Loucy (cell line): ENCODE measurements at regions not wholly inside any gene's neighbourhood (a gene's known extent, or its start where the extent isn't known, plus 50 kb on each side); places are given as distances from the start of the nearest gene placed in this dataset.
"Not testable (repeated sequence)": the region's sequence is repeated elsewhere in the genome, so short reads cannot be mapped to it uniquely, and the experiment has no call there.

Experiments
- H2AFZ ChIP-seq: fragments of 200-600 bp; sonication (generic); 2 replicates; pipeline ENCODE4 v1.6.0; 2016; ENCODE audit warnings: antibody characterized with exemption, mild to moderate bottlenecking, low read length, moderate library complexity
- H3F3A ChIP-seq: fragments of 200-600 bp; 2 replicates; pipeline ENCODE4 v1.6.0; 2016; ENCODE audit warnings: antibody characterized with exemption, low read depth, mild to moderate bottlenecking
- H3K27me3 ChIP-seq: fragments of 200-600 bp; sonication (generic); 2 replicates; pipeline ENCODE4 v1.6.1; 2014; ENCODE audit warnings: low read length, mild to moderate bottlenecking; ENCODE audit not compliant: insufficient read depth, poor library complexity, severe bottlenecking
- H3K36me3 ChIP-seq: fragments of 200-600 bp; sonication (generic); 2 replicates; pipeline ENCODE4 v1.6.1; 2016; ENCODE audit warnings: low read length; ENCODE audit not compliant: insufficient read depth
- H3K4me1 ChIP-seq: fragments of 200-600 bp; sonication (generic); 2 replicates; pipeline ENCODE4 v1.5.1; 2014; ENCODE audit warnings: low read length, mild to moderate bottlenecking; ENCODE audit not compliant: insufficient read depth, poor library complexity, severe bottlenecking
- H3K4me2 ChIP-seq: fragments of 200-600 bp; sonication (generic); 2 replicates; pipeline ENCODE4 v1.6.0; 2014; ENCODE audit warnings: antibody characterized with exemption, low read length, low read depth, mild to moderate bottlenecking; ENCODE audit not compliant: poor library complexity, severe bottlenecking
- H3K4me3 ChIP-seq: fragments of 200-600 bp; sonication (generic); 2 replicates; pipeline ENCODE4 v1.5.1; 2014; ENCODE audit warnings: low read length, mild to moderate bottlenecking, mixed read lengths; ENCODE audit not compliant: poor library complexity, severe bottlenecking
- H3K79me2 ChIP-seq: fragments of 200-600 bp; sonication (generic); 2 replicates; pipeline ENCODE4 v1.6.1; 2014; ENCODE audit warnings: low read length; ENCODE audit not compliant: insufficient read depth
- H3K9ac ChIP-seq: fragments of 200-600 bp; sonication (generic); 2 replicates; pipeline ENCODE4 v1.6.0; 2014; ENCODE audit warnings: mild to moderate bottlenecking, low read depth, low read length, moderate library complexity; ENCODE audit not compliant: poor library complexity, severe bottlenecking
- H3K9me2 ChIP-seq: fragments of 200-600 bp; sonication (generic); replicated peaks from 2 replicates; pipeline ENCODE4 v1.6.1; 2016; ENCODE audit warnings: low read depth, low read length, mixed read lengths
- H3K9me3 ChIP-seq: fragments of 200-600 bp; sonication (generic); 2 replicates; pipeline ENCODE4 v1.6.1; 2014; ENCODE audit warnings: mild to moderate bottlenecking, antibody characterized with exemption, low read length, low read depth; ENCODE audit not compliant: insufficient read depth
- H4K20me1 ChIP-seq: fragments of 200-600 bp; sonication (generic); 2 replicates; pipeline ENCODE4 v1.6.0; 2014; ENCODE audit warnings: antibody characterized with exemption, low read length, mild to moderate bottlenecking; ENCODE audit not compliant: insufficient read depth, poor library complexity, severe bottlenecking
- EZH2phosphoT487 ChIP-seq: fragments of 200-600 bp; IDR thresholded peaks from 2 replicates; pipeline ENCODE4 v1.6.1; 2018; ENCODE audit warnings: antibody characterized with exemption, mild to moderate bottlenecking, moderate library complexity, borderline replicate concordance
- TF ChIP-seq, protein P1 (sequence below): fragments of 200-600 bp; sonication (generic); conservative IDR thresholded peaks from 2 replicates; pipeline ENCODE4 v1.5.1; 2014; ENCODE audit warnings: mild to moderate bottlenecking, antibody characterized with exemption, low read length

DNA sequence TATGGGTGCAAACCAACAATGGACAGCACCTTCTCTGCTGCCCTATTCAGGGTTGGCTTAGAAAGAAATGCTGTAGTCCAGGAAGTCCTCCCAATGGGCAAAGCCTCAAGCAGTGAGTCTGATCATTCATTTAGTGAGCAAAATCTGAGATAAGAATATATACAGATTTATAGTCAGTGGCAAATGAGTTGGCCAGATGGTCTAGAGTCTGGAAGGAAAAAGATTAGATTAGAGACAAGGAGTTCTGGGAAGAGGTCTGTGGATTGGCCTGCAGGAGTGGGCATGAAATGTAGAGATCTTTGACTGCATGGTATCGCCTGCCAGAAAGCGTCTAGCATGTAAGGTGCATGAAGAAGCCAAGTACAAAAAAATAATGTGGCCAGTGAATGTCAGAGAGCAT is 201.9 kb upstream of the PTER start:
- no peak overlapping the region for H3K4me2 ChIP-seq
- TF ChIP-seq, protein P1, sequence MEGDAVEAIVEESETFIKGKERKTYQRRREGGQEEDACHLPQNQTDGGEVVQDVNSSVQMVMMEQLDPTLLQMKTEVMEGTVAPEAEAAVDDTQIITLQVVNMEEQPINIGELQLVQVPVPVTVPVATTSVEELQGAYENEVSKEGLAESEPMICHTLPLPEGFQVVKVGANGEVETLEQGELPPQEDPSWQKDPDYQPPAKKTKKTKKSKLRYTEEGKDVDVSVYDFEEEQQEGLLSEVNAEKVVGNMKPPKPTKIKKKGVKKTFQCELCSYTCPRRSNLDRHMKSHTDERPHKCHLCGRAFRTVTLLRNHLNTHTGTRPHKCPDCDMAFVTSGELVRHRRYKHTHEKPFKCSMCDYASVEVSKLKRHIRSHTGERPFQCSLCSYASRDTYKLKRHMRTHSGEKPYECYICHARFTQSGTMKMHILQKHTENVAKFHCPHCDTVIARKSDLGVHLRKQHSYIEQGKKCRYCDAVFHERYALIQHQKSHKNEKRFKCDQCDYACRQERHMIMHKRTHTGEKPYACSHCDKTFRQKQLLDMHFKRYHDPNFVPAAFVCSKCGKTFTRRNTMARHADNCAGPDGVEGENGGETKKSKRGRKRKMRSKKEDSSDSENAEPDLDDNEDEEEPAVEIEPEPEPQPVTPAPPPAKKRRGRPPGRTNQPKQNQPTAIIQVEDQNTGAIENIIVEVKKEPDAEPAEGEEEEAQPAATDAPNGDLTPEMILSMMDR: no peak
- TF ChIP-seq EZH2phosphoT487: no peak
- no peaks in the 10 kb centered on the region for H4K20me1 ChIP-seq
- H3K4me3 ChIP-seq: no peak overlapping the region
- H3K27me3 ChIP-seq: peaks cover 4% of the 10 kb centered on the region
- no peak overlapping the region for H2AFZ ChIP-seq
- H3K9ac ChIP-seq: no peak overlapping the region
- no peaks in the 10 kb centered on the region for H3K36me3 ChIP-seq
- H3F3A ChIP-seq: no peaks in the 10 kb centered on the region
- no peaks in the 10 kb centered on the region for H3K4me1 ChIP-seq
- no peaks in the 10 kb centered on the region for H3K9me2 ChIP-seq
- no peaks in the 10 kb centered on the region for H3K9me3 ChIP-seq
- no peaks in the 10 kb centered on the region for H3K79me2 ChIP-seq

DNA sequence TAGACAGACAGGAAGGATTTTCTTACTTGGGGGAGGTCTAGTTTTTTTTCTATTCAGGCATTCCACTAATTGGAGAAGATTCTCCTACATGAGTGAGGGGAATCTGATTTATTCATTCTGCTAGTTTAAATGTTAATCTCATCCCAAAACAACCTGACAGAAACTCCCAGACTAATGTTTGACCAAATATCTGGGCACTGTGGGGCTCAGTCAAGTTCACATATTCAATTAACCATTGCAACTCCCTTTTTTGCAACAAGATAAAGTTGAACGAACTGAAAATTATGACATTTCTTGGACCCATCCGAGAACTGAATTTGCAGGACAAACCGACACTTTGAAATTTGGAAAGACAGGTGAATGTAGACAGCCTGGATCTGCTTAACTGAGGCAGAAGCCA is 194.4 kb upstream of the PTER start:
- H3K9ac ChIP-seq: no peak overlapping the region

DNA sequence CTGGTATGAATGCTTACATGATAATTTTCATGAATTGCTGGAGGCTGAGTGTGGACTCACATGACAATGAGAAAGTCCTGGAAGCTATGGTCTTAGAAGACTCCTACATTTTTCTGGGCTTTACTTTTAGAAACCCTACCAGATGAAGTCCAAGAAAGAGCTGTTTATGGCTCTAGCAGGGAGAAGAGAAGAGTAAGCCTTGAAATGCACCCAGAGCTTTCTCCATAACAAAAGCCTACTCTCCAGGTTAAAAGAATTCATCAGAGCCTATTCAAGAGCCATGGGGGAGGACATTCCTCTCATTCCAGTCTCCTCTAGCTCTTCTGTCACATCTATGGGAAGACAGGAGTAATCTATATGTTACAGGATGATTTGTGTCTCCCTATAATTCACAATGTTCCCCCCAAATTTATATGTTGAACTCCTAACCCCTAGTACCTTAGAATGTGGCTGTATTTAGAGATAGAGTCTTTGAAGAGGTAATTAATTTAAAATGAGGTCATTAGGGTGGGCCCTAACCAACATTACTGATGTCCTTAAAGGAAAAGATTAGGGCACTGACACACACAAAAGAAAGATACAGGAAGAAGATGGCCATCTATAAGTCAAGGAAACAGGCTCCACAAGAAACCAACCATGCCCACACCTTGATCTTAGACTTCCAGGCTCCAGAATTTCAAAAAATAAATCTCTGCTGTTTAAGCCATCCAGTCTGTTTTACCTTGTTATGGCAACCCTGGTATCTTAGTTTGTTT is 193.8 kb upstream of the PTER start:
- Histone ChIP-seq H3K9ac (no peak overlapping the region), H3K4me2 (no peak overlapping the region), H2AFZ (no peak overlapping the region), H3K27me3 (no peaks in the 10 kb centered on the region), H3K4me1 (no peaks in the 10 kb centered on the region), H3K9me2 (no peaks in the 10 kb centered on the region), H4K20me1 (no peaks in the 10 kb centered on the region), H3K9me3 (no peaks in the 10 kb centered on the region), H3F3A (no peaks in the 10 kb centered on the region), H3K4me3 (no peak overlapping the region), H3K36me3 (no peaks in the 10 kb centered on the region), H3K79me2 (no peaks in the 10 kb centered on the region)
- TF ChIP-seq, protein P1: no peak
- no peak for TF ChIP-seq EZH2phosphoT487

More for the DNA sequence above, 194.4 kb upstream of the PTER start:
- no peak overlapping the region for H3K4me2 ChIP-seq
- TF ChIP-seq EZH2phosphoT487: no peak
- TF ChIP-seq, protein P1: no peak
- no peak overlapping the region for H3K4me3 ChIP-seq
- no peaks in the 10 kb centered on the region for H3K9me3 ChIP-seq
- H3K9me2 ChIP-seq: no peaks in the 10 kb centered on the region
- H3F3A ChIP-seq: no peaks in the 10 kb centered on the region
- H3K27me3 ChIP-seq: no peaks in the 10 kb centered on the region
- H2AFZ ChIP-seq: no peak overlapping the region
- H3K79me2 ChIP-seq: no peaks in the 10 kb centered on the region
- H4K20me1 ChIP-seq: no peaks in the 10 kb centered on the region
- H3K4me1 ChIP-seq: no peaks in the 10 kb centered on the region
- no peaks in the 10 kb centered on the region for H3K36me3 ChIP-seq

DNA sequence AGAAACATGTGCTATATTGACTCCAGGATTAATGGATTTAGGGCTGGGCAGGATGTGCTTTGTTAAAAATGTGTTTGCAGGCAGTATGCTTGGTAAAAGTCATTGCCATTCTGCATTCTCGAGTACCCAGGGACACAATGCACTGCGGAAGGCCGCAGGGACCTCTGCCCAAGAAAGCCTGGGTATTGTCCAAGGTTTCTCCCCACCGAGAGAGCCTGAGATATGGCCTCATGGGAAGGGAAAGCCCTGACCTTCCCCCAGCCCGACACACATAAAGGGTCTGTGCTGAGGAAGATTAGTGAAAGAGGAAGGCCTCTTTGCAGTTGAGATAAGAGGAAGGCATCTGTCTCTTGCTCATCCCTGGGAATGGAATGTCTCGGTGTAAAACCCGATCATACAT is 186.7 kb upstream of the PTER start:
- not testable (repeated sequence) for H3K36me3 ChIP-seq, H3K4me3 ChIP-seq, H2AFZ ChIP-seq, H3K4me1 ChIP-seq, H3K9me3 ChIP-seq, H3K9me2 ChIP-seq, H3F3A ChIP-seq, H3K27me3 ChIP-seq, H3K79me2 ChIP-seq, H3K9ac ChIP-seq, H4K20me1 ChIP-seq, H3K4me2 ChIP-seq
